GM18511 (cell line): ENCODE measurements at regions not wholly inside any gene's neighbourhood (a gene's known extent, or its start where the extent isn't known, plus 50 kb on each side); places are given as distances from the start of the nearest gene placed in this dataset.

ENCODE experiments used
- ATAC-seq: cut with Tn5 transposase; IDR thresholded peaks from one replicate; pipeline ENCODE4 v1.9.1; 2021; ENCODE audit warnings: mild to moderate bottlenecking, moderate library complexity; ENCODE audit not compliant: unreplicated experiment

DNA sequence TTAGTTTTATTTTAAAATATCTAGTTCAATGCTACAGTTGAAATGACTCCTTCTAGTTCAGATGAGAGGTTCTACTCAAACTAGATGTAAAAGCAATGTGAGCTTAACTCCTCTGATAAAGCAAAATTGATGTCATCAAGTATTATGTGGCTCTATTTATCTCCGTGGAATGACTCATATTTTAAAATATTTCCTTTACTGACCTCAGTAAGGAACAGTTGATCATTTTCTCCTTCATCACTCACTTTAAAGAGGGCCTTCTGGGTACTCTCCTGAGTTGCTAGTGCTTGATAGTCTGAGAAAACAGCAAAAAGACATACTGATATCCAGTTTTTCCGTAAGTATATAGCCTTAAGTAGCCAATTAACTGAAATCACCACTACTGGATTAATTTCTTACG, 1099.3 kb downstream of the ROBO2 start:
- ATAC-seq: no peak

- ATAC-seq: no peak
These were observed 1100.4 kb downstream of the ROBO2 start for GRCh38 chr3:78140274-78140673.

- no peak for ATAC-seq
These were observed 1101.0 kb downstream of the ROBO2 start for GRCh38 chr3:78140866-78141265.

DNA sequence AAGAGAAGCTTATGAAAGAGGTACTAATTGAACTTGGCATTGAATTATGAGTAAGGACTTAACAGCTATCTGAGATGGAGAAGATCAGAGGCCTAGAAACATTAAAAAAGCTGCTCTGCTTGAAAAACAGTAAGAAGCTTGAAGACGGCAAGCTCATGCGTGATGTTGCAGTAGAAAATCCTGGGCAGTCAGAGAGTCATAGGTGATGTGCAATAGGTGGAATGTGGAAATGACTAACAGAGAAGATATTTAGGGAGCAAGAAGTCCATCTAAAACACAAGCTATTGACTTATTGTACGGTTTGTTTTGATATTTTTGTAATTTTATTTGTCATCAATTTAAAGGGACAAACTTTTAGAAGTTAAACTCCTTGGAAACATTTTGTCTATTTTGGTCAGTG, 1101.4 kb downstream of the ROBO2 start:
- no peak for ATAC-seq

- ATAC-seq: no peak
These were observed 1103.1 kb downstream of the ROBO2 start for GRCh38 chr3:78143000-78143399.

DNA sequence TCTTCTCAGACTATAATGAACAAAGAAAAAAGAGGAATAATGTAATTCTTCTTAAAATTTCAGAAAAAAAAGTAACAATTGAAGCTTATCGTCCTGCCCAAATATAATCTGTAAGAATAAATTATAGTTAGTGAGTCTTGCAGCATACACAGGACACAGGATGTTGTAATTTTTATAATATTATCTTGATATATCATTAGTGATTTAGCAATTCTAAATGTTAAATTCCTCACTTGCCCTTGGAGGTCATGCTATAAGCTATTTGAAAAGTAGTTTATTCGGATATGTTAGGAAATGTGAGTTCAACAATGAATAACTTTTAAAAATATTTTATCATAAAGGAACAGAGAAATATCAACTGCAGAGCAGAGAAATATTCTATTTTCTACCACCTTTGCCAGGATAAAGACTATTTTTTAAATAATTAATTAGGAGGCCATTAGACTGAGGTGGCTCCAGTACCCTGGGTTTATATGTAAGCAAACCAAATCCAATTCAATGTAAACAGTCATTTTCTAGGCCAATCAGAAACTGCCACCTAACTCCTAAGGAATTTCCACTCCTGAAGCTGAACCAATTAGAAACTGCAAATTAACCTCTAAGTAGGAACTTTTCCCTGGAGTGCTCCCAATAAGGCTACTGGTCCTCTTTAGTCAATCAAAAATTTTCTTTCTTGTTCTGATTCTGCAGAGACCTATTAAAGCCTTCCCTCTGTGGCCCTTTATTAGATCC, 1109.3 kb downstream of the ROBO2 start:
- ATAC-seq: no peak

- no peak for ATAC-seq
These were observed 1114.1 kb downstream of the ROBO2 start for GRCh38 chr3:78153973-78154372.

- ATAC-seq: no peak
These were observed 1114.8 kb downstream of the ROBO2 start for GRCh38 chr3:78154521-78155186.

- ATAC-seq: no peak
These were observed 1121.8 kb downstream of the ROBO2 start for GRCh38 chr3:78161736-78162135.

DNA sequence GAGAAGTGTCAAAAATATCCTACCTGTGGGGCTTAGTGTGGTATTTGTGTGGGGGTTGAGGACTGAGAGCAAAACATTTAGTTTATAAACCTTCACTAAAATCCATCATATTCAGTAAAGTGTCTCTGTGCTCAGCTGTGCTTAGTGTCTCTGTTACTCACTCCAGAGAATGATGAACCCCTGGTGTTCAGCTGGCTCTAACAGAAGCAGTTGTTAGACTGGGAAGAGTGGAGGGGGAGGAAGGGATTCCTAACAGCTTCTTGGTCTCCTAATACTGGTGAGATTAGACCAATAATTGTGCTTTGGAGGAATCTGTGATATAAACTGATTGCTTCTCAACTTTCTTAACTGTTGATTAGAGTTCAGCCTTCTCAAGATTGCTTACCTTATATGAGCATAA, 1123.5 kb downstream of the ROBO2 start:
- no peak for ATAC-seq

GRCh38 chr3:78165876-78166275, 1126.0 kb downstream of the ROBO2 start:
- ATAC-seq: no peak

GRCh38 chr3:78174821-78175220, 1134.9 kb downstream of the ROBO2 start:
- no peak for ATAC-seq

GRCh38 chr3:78176869-78177268, 1137.0 kb downstream of the ROBO2 start:
- no peak for ATAC-seq

- ATAC-seq: no peak
These were observed 1137.9 kb downstream of the ROBO2 start for GRCh38 chr3:78177780-78178179.

DNA sequence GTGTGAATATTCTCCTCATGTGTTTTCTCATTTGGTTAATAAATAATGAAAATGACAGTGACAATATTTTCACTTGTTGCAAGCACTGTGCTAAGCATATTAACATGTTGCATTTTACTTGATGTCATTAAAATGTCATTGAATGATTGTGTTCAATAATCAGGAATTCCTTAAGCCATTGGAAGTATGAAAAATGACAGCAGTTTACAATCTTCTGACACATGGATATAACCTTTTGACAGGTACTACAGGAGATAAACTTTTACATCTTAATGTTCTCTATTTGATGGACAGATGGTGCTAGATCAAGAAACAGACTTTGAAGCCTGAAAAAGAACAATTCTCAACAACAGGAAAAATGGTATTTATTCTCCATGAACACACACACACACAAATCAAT, 1138.3 kb downstream of the ROBO2 start:
- no peak for ATAC-seq

- no peak for ATAC-seq
These were observed 1139.0 kb downstream of the ROBO2 start for GRCh38 chr3:78178740-78179363.

- no peak for ATAC-seq
These were observed 1144.2 kb downstream of the ROBO2 start for GRCh38 chr3:78183906-78184599.

DNA sequence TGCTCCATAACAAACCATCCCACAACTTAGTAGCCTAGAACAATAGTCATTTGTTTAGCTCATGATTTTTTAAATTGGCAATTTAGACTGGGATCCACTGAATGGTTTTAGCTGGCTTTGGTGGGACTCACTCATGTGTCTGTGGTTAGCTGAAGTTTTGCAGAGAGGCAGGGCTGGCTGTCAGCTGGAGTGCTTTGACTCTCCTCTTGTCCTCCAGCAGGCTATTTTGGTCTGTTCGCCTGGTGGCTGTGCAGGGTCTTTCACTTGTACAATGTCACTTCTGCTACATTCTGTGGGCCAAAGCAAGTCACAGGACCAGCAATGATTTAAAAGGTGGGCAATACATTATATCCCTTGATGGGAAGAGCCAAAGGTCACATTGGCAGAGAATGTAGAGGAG, 1146.5 kb downstream of the ROBO2 start:
- no peak for ATAC-seq

DNA sequence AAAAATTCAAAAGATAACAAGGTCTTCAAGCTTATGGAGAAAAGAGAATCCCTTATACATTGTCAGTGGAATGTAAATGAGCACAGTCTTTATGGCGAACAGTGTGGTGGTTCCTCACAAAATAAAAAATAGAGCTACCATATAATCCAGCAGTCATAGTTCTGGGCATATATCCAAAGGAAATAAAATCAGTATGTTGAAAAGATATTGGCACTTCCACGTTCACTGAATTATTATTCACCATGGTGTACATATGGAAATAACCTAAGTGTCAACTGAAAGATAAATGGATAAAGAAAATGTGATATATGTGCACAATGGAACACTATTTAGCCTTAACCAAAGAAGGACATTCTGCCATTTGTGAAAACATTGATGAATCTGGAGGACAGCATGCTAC, 1161.2 kb downstream of the ROBO2 start:
- ATAC-seq: no peak

DNA sequence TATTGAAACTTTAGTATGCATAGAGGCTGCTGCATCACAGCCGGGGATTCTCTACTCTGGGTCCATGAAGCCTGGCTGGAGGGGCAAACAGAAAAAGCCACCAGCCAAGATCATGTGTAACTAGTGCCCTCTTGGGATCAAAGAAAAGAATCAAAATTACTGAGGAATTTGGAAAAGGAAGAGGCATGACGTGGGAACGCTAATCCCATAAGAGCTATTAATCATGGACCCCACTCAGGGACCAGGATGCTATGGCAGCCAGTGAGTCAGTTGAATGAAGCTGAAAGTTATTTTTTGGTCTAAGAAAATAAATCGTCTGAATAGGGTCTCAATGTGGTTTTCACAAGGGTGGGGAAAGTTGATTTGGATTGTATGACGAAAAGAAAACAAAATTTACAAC, 1165.1 kb downstream of the ROBO2 start:
- no peak for ATAC-seq

DNA sequence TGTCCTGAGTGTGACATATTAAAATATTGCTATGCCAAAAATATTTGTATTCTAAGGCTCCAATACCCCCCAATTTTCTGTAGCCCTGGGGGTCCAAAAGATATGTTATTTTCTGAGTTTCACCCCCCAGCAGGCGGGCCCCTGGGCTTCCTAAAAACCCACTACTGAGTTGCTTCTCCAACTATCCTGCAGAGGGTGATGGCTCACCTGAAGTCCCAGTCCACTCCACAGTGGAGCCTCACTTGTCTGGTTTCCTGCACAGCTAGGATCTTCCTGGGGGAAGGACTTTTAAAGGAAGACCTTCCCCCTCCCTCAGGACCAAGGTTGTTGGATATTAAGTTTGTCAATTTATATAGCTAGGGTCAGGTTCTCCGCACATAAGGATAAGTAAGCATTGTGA, 1181.4 kb downstream of the ROBO2 start:
- ATAC-seq: no peak

- ATAC-seq: no peak
These were observed 1181.9 kb downstream of the ROBO2 start for GRCh38 chr3:78221796-78222195.
